ENCODE measurements at regions not wholly inside any gene's neighbourhood (a gene's known extent, or its start where the extent isn't known, plus 50 kb on each side); places are given as distances from the start of the nearest gene placed in this dataset.

DNA sequence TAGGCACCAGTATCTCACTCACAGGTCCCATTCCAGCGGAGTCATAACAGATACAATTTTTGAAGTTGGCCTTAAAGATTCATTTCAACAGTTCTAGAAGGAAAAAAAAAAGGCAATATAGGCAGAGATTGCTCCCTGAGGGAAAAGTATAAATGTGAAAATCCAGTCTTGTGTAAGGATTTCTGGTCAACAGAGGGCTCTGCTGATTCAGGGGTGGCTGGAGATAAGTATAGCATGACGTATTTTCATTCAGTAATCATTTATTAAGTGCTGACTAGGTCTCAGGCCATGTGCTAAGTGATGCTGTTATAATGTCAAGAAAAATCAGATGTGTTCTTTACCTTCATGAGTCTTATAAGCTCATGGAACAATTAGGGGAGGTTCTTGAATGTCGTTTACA is 377.3 kb upstream of the MEF2C start:
- TF ChIP-seq EZH2phosphoT487 (IDR thresholded peaks at IDR 0.05; ENCODE audit: low read depth, severe bottlenecking, unreplicated experiment) (no peak), CTCF (IDR thresholded peaks at IDR 0.05; ENCODE audit: poor library complexity) (no peak), EZH2 (IDR thresholded peaks at IDR 0.05; ENCODE audit: borderline replicate concordance) (no peak)
